Heart left ventricle (tissue), 16 donors: ENCODE measurements at regions not wholly inside any gene's neighbourhood (a gene's known extent, or its start where the extent isn't known, plus 50 kb on each side); places are given as distances from the start of the nearest gene placed in this dataset.

Experiments used
- ATAC-seq, 4 donors: fragments of 200-7000 bp; cut with Tn5 transposase; one replicate each; pipeline ENCODE4 v1.9.1; 2020 to 2022; ENCODE audit warnings: moderate library complexity in 4 of 4, mild to moderate bottlenecking in 3 of 4, moderate number of reproducible peaks in 1 of 4
- DNase-seq, 5 donors: peaks; one replicate each; pipeline ENCODE4 v3.0.0-alpha.2; 2020
- H3K27ac ChIP-seq, 12 donors: fragments of 200-600 bp; sonication (generic) in 4 of 12; one replicate each; pipeline versions ENCODE4 v1.5.0 to v1.8.0; 2016 to 2022; ENCODE audit warnings: mild to moderate bottlenecking in 2 of 12
- H3K27me3 ChIP-seq, 9 donors: fragments of 200-600 bp; sonication (generic) in 2 of 9; one replicate each; pipeline versions ENCODE4 v1.5.1 to v1.8.0; 2016 to 2022; ENCODE audit warnings: mild to moderate bottlenecking in 3 of 9
- H3K36me3 ChIP-seq, 9 donors: fragments of 200-600 bp; sonication (generic) in 2 of 9; one replicate each; pipeline versions ENCODE4 v1.5.0 to v1.8.0; 2018 to 2022; ENCODE audit warnings: mild to moderate bottlenecking in 2 of 9
- H3K4me1 ChIP-seq, 12 donors: fragments of 200-600 bp; sonication (generic) in 4 of 12; one replicate each; pipeline versions ENCODE4 v1.5.0 to v1.8.0; 2016 to 2022; ENCODE audit warnings: mild to moderate bottlenecking in 3 of 12
- H3K4me3 ChIP-seq, 12 donors: fragments of 200-600 bp; sonication (generic) in 4 of 12; one replicate each; pipeline versions ENCODE4 v1.5.0 to v1.8.0; 2017 to 2022; ENCODE audit warnings: mild to moderate bottlenecking in 9 of 12, moderate library complexity in 4 of 12
- H3K9me3 ChIP-seq, 12 donors: fragments of 200-600 bp; sonication (generic) in 4 of 12; one replicate each; pipeline versions ENCODE4 v1.5.0 to v1.8.0; 2016 to 2022; ENCODE audit warnings: mild to moderate bottlenecking in 1 of 12
- CTCF ChIP-seq, 12 donors: fragments of 200-600 bp; sonication (generic) in 4 of 12; IDR thresholded peaks; one replicate each; pipeline versions ENCODE4 v1.5.0 to v1.8.0; 2018 to 2022; ENCODE audit warnings: antibody characterized with exemption in 12 of 12, mild to moderate bottlenecking in 5 of 12
- POLR2A ChIP-seq, 2 donors: fragments of 450-650 bp; IDR thresholded peaks; one replicate each; pipeline ENCODE4 v1.6.1; 2017; ENCODE audit warnings: antibody characterized with exemption in 2 of 2, mild to moderate bottlenecking in 2 of 2, moderate library complexity in 2 of 2
- WGBS, 4 donors: extraction: QIAGEN DNeasy Blood & Tissue Kit in 2 of 4; methylation state at CpG; one replicate each; pipeline versions ENCODE4 v1.1.5 to v1.1.7; 2013 to 2018; 5-methylcytosine and 5-hydroxymethylcytosine counted together
- intact Hi-C, 10 donors: fragments of 100-400 bp; cut with DNase I; formaldehyde crosslinking; loops; one replicate each; pipeline versions ENCODE4 v1.11.1 to v1.14.2; 2022
- donor health status: ischemic (EF 13 %, LVEDD 7.1; RV severe dilation, severe dysfunction).
- donor health status: healthy with polysubstance abuse.
- donor health status: DM: no; HTN: yes; CAD: no.
- donor health status: DM: no; HTN: no; CAD: no.
- donor health status: ischemic (EF 25% LVEDD 6.9; RV normal size, moderate dysfunction).
- donor health status: ischemic (EF 25% LVEDD 5.7; RV mildly dilated, moderate dysfunction).
- donor health status: healthy.
- donor health status: DM: yes; HTN: yes; CAD: no.
- donor health status: ischemic (EF 35%, LVEDD 5.7; RV mildly dilated, moderate dysfunction).
- donor health status: nonischemic (EF 11% LVEDD 7.7; RV severe dilation, severe dysfunction).
- donor health status: DM: yes; HTN: yes; CAD: no.
- donor health status: PGD.
- donor health status: ischemic (EF 29% LVEDD 5.4; RV normal size, mild dysfunction).
- donor health status: nonischemic (EF 23%, LVEDD 6.1; RV moderate dilation, normal function).

GRCh38 chr13:81487151-81487550 is 1146.2 kb upstream of the SPRY2 start:
- Histone ChIP-seq H3K9me3 (peaks cover 0 to 9% (median 0%) of the 10 kb centered on the region in 12 donors), H3K4me1 (no peaks in the 10 kb centered on the region), H3K36me3 (no peaks in the 10 kb centered on the region), H3K27ac (no peak overlapping the region), H3K27me3 (no peaks in the 10 kb centered on the region), H3K4me3 (no peak overlapping the region)
- intact Hi-C loops: no loop called here
- WGBS, 4 donors: 48 to 53% (median 51%) methylated on average over 3 of the region's 3 CpGs
- TF ChIP-seq CTCF (IDR thresholded peaks at IDR 0.05): peak in 1 of 12 donors; percentile 11
- TF ChIP-seq POLR2A (IDR thresholded peaks at IDR 0.05): no peak
- DNase-seq (no peak), ATAC-seq (no peak)

GRCh38 chr13:81480634-81481033 is 1139.7 kb upstream of the SPRY2 start:
- no peak for DNase-seq
- no peaks in the 10 kb centered on the region for H3K27me3 ChIP-seq
- no peaks in the 10 kb centered on the region for H3K4me1 ChIP-seq
- H3K9me3 ChIP-seq: peaks cover 0 to 9% (median 0%) of the 10 kb centered on the region in 12 donors
- intact Hi-C loops: no loop called here
- H3K4me3 ChIP-seq: no peak overlapping the region
- 64 to 79% (median 73%) methylated on average over 2 of the region's 2 CpGs for WGBS, 4 donors
- H3K36me3 ChIP-seq: no peaks in the 10 kb centered on the region
- TF ChIP-seq POLR2A (IDR thresholded peaks at IDR 0.05) (no peak), CTCF (IDR thresholded peaks at IDR 0.05) (no peak)
- no peak for ATAC-seq
- H3K27ac ChIP-seq: no peak overlapping the region

- no peaks in the 10 kb centered on the region for H3K36me3 ChIP-seq
- intact Hi-C loops: no loop called here
- TF ChIP-seq CTCF (IDR thresholded peaks at IDR 0.05) (no peak), POLR2A (IDR thresholded peaks at IDR 0.05) (no peak)
- DNase-seq (no peak), ATAC-seq (no peak)
- no peaks in the 10 kb centered on the region for H3K4me1 ChIP-seq
- no peak overlapping the region for H3K27ac ChIP-seq
- no peak overlapping the region for H3K4me3 ChIP-seq
- 81 to 86% (median 83%) methylated on average over 3 of the region's 3 CpGs for WGBS, 4 donors
- peaks cover 0 to 8% (median 0%) of the 10 kb centered on the region in 12 donors for H3K9me3 ChIP-seq
- no peaks in the 10 kb centered on the region for H3K27me3 ChIP-seq
These were observed 1132.5 kb upstream of the SPRY2 start for GRCh38 chr13:81473366-81473899.

GRCh38 chr13:81458170-81458569 is 1117.2 kb upstream of the SPRY2 start:
- ATAC-seq: no peak
- Histone ChIP-seq H3K4me3 (no peak overlapping the region), H3K36me3 (no peaks in the 10 kb centered on the region), H3K9me3 (peaks cover 0 to 5% (median 0%) of the 10 kb centered on the region in 12 donors), H3K27me3 (no peaks in the 10 kb centered on the region), H3K4me1 (no peaks in the 10 kb centered on the region), H3K27ac (no peak overlapping the region)
- no peak for DNase-seq
- 84 to 94% (median 88%) methylated on average over 3 of the region's 3 CpGs for WGBS, 4 donors
- TF ChIP-seq CTCF (IDR thresholded peaks at IDR 0.05): no peak
- TF ChIP-seq POLR2A (IDR thresholded peaks at IDR 0.05): no peak
- intact Hi-C loops: no loop called here
